Fibroblast of villous mesenchyme (primary cell): ENCODE measurements at regions not wholly inside any gene's neighbourhood (a gene's known extent, or its start where the extent isn't known, plus 50 kb on each side); places are given as distances from the start of the nearest gene placed in this dataset.
A peak's percentile ranks its signal among the peaks of the same experiment; 100 is the strongest.

Experiments used
- DNase-seq: peaks from one replicate; pipeline ENCODE4 v3.0.0-alpha.2; 2010; ENCODE audit warnings: low read depth
- H3K4me3 ChIP-seq: 2 replicates; pipeline ENCODE4 v1.5.1; 2011; ENCODE audit warnings: low read depth, mild to moderate bottlenecking, low read length
- CTCF ChIP-seq: IDR thresholded peaks from 2 replicates; pipeline ENCODE4 v1.5.1; 2012; ENCODE audit warnings: low read depth, mild to moderate bottlenecking, low read length; ENCODE audit not compliant: insufficient read depth

GRCh38 chr7:46133072-46133471 lies 212.0 kb upstream of the IGFBP3 start:
- DNase-seq = peak; percentile 35
- H3K4me3 ChIP-seq = no peak overlapping the region
- TF ChIP-seq CTCF = no peak

- TF ChIP-seq CTCF = peak; percentile 52
- H3K4me3 ChIP-seq = no peak overlapping the region
- DNase-seq = peak; percentile 38
These were observed 211.1 kb upstream of the IGFBP3 start for GRCh38 chr7:46131916-46132795.

GRCh38 chr7:46129831-46130230 lies 208.8 kb upstream of the IGFBP3 start:
- TF ChIP-seq CTCF = peak; percentile 60
- peak; percentile 32 for DNase-seq
- H3K4me3 ChIP-seq = no peak overlapping the region

- H3K4me3 ChIP-seq = no peak overlapping the region
- DNase-seq = no peak
- no peak for TF ChIP-seq CTCF
These were observed 206.7 kb upstream of the IGFBP3 start for GRCh38 chr7:46127814-46128213.

- H3K4me3 ChIP-seq = no peak overlapping the region
- no peak for TF ChIP-seq CTCF
- no peak for DNase-seq
These were observed 205.7 kb upstream of the IGFBP3 start for GRCh38 chr7:46126675-46127300.

- H3K4me3 ChIP-seq = no peak overlapping the region
- TF ChIP-seq CTCF = no peak
- no peak for DNase-seq
These were observed 202.8 kb upstream of the IGFBP3 start for GRCh38 chr7:46123756-46124343.
